ENCODE measurements at regions not wholly inside any gene's neighbourhood (a gene's known extent, or its start where the extent isn't known, plus 50 kb on each side); places are given as distances from the start of the nearest gene placed in this dataset.

GRCh38 chr6:168165373-168165772, 86.4 kb upstream of the FRMD1 start:
- 65% methylated on average over 2 of the region's 9 CpGs for WGBS (ENCODE audit: insufficient coverage)
- no peaks in the 10 kb centered on the region for H3K9me3 ChIP-seq (replicated peaks; ENCODE audit: control insufficient read depth, low read depth, low read length)
- DNase-seq, result peak; percentile 36

GRCh38 chr6:168164462-168165061, 85.5 kb upstream of the FRMD1 start:
- H3K4me1 ChIP-seq (ENCODE audit: control insufficient read depth, insufficient read depth, low read length), result peaks cover 13% of the 10 kb centered on the region
- H3K27me3 ChIP-seq (ENCODE audit: control insufficient read depth, insufficient read depth, low read length), result peaks cover 4% of the 10 kb centered on the region
- H3K4me3 ChIP-seq (ENCODE audit: low read length), result no peak overlapping the region
- H3K36me3 ChIP-seq (ENCODE audit: control insufficient read depth, insufficient read depth, low read length), result no peaks in the 10 kb centered on the region
- H3K9me3 ChIP-seq (replicated peaks; ENCODE audit: control insufficient read depth, low read depth, low read length), result no peaks in the 10 kb centered on the region
- WGBS (ENCODE audit: insufficient coverage), result 95% methylated on average over 5 of the region's 8 CpGs
- DNase-seq, result no peak
- H3K27ac ChIP-seq (ENCODE audit: low read length), result no peak overlapping the region

More at GRCh38 chr6:168165373-168165772, 86.4 kb upstream of the FRMD1 start:
- peaks cover 13% of the 10 kb centered on the region for H3K4me1 ChIP-seq (ENCODE audit: control insufficient read depth, insufficient read depth, low read length)
- H3K27ac ChIP-seq (ENCODE audit: low read length), result no peak overlapping the region
- no peaks in the 10 kb centered on the region for H3K36me3 ChIP-seq (ENCODE audit: control insufficient read depth, insufficient read depth, low read length)
- H3K27me3 ChIP-seq (ENCODE audit: control insufficient read depth, insufficient read depth, low read length), result peaks cover 5% of the 10 kb centered on the region
- H3K4me3 ChIP-seq (ENCODE audit: low read length), result no peak overlapping the region

GRCh38 chr6:168163096-168163731, 84.2 kb upstream of the FRMD1 start:
- Histone ChIP-seq H3K9me3 (replicated peaks; ENCODE audit: control insufficient read depth, low read depth, low read length) (no peaks in the 10 kb centered on the region), H3K27ac (ENCODE audit: low read length) (no peak overlapping the region), H3K27me3 (ENCODE audit: control insufficient read depth, insufficient read depth, low read length) (peaks cover 7% of the 10 kb centered on the region), H3K4me1 (ENCODE audit: control insufficient read depth, insufficient read depth, low read length) (peaks cover 19% of the 10 kb centered on the region), H3K36me3 (ENCODE audit: control insufficient read depth, insufficient read depth, low read length) (no peaks in the 10 kb centered on the region), H3K4me3 (ENCODE audit: low read length) (no peak overlapping the region)
- peak; percentile 83 for DNase-seq
- WGBS (ENCODE audit: insufficient coverage), result 63% methylated on average over 9 of the region's 14 CpGs

DNA sequence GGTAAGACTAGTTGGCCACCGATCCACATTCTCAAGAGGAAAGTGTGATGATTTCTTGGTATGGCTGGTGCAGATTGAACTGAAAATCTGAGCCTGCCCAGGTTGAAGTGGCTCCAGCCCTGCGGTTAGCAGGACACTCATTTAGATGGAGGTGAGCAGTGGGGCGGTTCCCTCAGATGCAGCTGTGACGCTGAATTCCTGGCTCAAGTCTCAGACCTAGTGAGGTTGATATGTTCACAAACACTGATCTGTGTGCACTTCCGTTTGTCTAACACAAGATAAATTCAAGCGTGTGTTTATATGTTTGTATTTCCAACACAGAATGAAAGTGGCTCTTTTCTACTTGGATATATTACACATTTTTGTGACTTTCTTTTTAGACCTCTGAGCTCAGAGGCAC, 83.4 kb upstream of the FRMD1 start:
- Histone ChIP-seq H3K27me3 (ENCODE audit: control insufficient read depth, insufficient read depth, low read length) (peaks cover 12% of the 10 kb centered on the region), H3K4me3 (ENCODE audit: low read length) (no peak overlapping the region), H3K36me3 (ENCODE audit: control insufficient read depth, insufficient read depth, low read length) (no peaks in the 10 kb centered on the region), H3K4me1 (ENCODE audit: control insufficient read depth, insufficient read depth, low read length) (peaks cover 27% of the 10 kb centered on the region), H3K27ac (ENCODE audit: low read length) (no peak overlapping the region), H3K9me3 (replicated peaks; ENCODE audit: control insufficient read depth, low read depth, low read length) (no peaks in the 10 kb centered on the region)
- 65% methylated on average over 3 of the region's 6 CpGs for WGBS (ENCODE audit: insufficient coverage)
- DNase-seq, result no peak

DNA sequence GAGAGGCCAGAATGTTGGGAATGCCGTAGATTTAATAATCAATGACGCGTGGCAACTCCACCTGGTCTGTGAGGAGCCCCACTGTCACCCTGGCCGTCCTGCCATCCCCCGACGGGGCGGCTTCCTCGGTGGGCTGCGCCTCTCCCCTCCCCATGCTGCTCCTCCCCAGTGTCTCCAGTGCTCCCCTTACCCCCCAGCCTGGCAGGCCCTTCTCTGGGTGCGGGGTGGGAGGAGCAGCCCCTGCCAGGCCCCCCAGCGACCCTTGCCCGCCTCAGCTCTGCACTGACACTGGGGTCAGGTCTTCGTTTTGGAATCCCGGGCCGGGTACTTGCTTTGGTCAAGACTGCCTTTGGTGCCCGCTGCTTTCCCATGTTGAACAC, 82.3 kb upstream of the FRMD1 start:
- Histone ChIP-seq H3K9me3 (replicated peaks; ENCODE audit: control insufficient read depth, low read depth, low read length) (no peaks in the 10 kb centered on the region), H3K36me3 (ENCODE audit: control insufficient read depth, insufficient read depth, low read length) (no peaks in the 10 kb centered on the region), H3K4me3 (ENCODE audit: low read length) (no peak overlapping the region), H3K4me1 (ENCODE audit: control insufficient read depth, insufficient read depth, low read length) (peaks cover 36% of the 10 kb centered on the region), H3K27me3 (ENCODE audit: control insufficient read depth, insufficient read depth, low read length) (peaks cover 14% of the 10 kb centered on the region), H3K27ac (ENCODE audit: low read length) (no peak overlapping the region)
- WGBS (ENCODE audit: insufficient coverage), result 96% methylated on average over 16 of the region's 16 CpGs
- no peak for DNase-seq

GRCh38 chr6:168160506-168161370, 81.7 kb upstream of the FRMD1 start:
- Histone ChIP-seq H3K27ac (ENCODE audit: low read length) (no peak overlapping the region), H3K27me3 (ENCODE audit: control insufficient read depth, insufficient read depth, low read length) (peaks cover 19% of the 10 kb centered on the region), H3K4me3 (ENCODE audit: low read length) (no peak overlapping the region), H3K9me3 (replicated peaks; ENCODE audit: control insufficient read depth, low read depth, low read length) (no peaks in the 10 kb centered on the region), H3K4me1 (ENCODE audit: control insufficient read depth, insufficient read depth, low read length) (peaks cover 36% of the 10 kb centered on the region), H3K36me3 (ENCODE audit: control insufficient read depth, insufficient read depth, low read length) (no peaks in the 10 kb centered on the region)
- no peak for DNase-seq
- whole genome bisulfite sequencing (ENCODE audit: insufficient coverage), result 92% methylated on average over 17 of the region's 25 CpGs

DNA sequence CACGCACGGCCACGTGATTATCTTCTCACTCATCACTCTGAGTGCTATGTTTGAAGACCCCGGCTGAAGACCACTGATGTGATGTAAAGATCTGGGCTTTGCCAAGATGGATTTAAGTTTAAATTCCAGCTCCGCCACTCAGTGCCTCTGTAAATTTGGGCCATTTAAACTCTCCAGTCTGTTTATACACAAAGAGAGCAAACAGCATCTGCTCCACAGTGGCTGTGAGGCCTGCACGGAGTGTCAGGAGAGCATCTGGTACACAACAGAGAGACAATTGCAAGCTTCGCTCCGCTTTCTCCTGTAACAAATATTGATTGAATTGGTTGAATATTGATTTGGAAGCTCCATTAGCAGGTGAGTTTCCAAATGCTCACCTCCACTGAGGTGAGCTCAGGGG, 80.5 kb upstream of the FRMD1 start:
- no peaks in the 10 kb centered on the region for H3K9me3 ChIP-seq (replicated peaks; ENCODE audit: control insufficient read depth, low read depth, low read length)
- DNase-seq, result no peak
- H3K36me3 ChIP-seq (ENCODE audit: control insufficient read depth, insufficient read depth, low read length), result no peaks in the 10 kb centered on the region
- peaks cover 36% of the 10 kb centered on the region for H3K4me1 ChIP-seq (ENCODE audit: control insufficient read depth, insufficient read depth, low read length)
- H3K4me3 ChIP-seq (ENCODE audit: low read length), result no peak overlapping the region
- no peak overlapping the region for H3K27ac ChIP-seq (ENCODE audit: low read length)
- WGBS (ENCODE audit: insufficient coverage), result 96% methylated on average over 5 of the region's 8 CpGs
- peaks cover 19% of the 10 kb centered on the region for H3K27me3 ChIP-seq (ENCODE audit: control insufficient read depth, insufficient read depth, low read length)

GRCh38 chr6:168158980-168159349, 80.0 kb upstream of the FRMD1 start:
- no peak for DNase-seq
- peaks cover 19% of the 10 kb centered on the region for H3K27me3 ChIP-seq (ENCODE audit: control insufficient read depth, insufficient read depth, low read length)
- WGBS (ENCODE audit: insufficient coverage), result 87% methylated on average over 8 of the region's 11 CpGs
- no peaks in the 10 kb centered on the region for H3K36me3 ChIP-seq (ENCODE audit: control insufficient read depth, insufficient read depth, low read length)
- H3K4me3 ChIP-seq (ENCODE audit: low read length), result no peak overlapping the region
- peaks cover 36% of the 10 kb centered on the region for H3K4me1 ChIP-seq (ENCODE audit: control insufficient read depth, insufficient read depth, low read length)
- no peak overlapping the region for H3K27ac ChIP-seq (ENCODE audit: low read length)
- H3K9me3 ChIP-seq (replicated peaks; ENCODE audit: control insufficient read depth, low read depth, low read length), result no peaks in the 10 kb centered on the region

- H3K27me3 ChIP-seq (ENCODE audit: control insufficient read depth, insufficient read depth, low read length), result peaks cover 19% of the 10 kb centered on the region
These were observed 79.4 kb upstream of the FRMD1 start for GRCh38 chr6:168158213-168158979.

More at GRCh38 chr6:168158213-168158979, 79.4 kb upstream of the FRMD1 start:
- Histone ChIP-seq H3K27ac (ENCODE audit: low read length) (peak overlapping the region; percentile 35), H3K9me3 (replicated peaks; ENCODE audit: control insufficient read depth, low read depth, low read length) (no peaks in the 10 kb centered on the region), H3K36me3 (ENCODE audit: control insufficient read depth, insufficient read depth, low read length) (no peaks in the 10 kb centered on the region), H3K4me3 (ENCODE audit: low read length) (no peak overlapping the region), H3K4me1 (ENCODE audit: control insufficient read depth, insufficient read depth, low read length) (peaks cover 31% of the 10 kb centered on the region)
- 37% methylated on average over 8 of the region's 19 CpGs for WGBS (ENCODE audit: insufficient coverage)
- peak; percentile 41 for DNase-seq
